ENCODE measurements at regions not wholly inside any gene's neighbourhood (a gene's known extent, or its start where the extent isn't known, plus 50 kb on each side); places are given as distances from the start of the nearest gene placed in this dataset.

DNA sequence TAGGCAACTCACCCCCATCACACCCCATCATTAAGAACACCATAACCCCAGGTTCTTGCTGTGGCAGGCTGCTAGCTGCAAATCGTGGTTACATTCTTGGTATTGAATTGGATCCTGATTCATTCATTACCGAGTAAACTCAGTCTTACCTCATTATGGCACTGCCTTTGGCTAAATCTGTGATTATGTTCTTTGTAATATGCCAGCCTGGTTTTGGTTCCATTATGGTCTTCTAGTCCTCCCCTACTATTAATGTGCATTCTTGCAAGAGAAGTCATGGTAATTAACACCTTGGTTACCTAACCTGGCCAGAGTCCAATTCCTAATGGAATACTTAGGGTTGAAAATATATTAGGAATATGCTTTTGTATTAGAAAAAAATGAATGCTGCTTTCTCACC is 258.9 kb upstream of the APCDD1 start:
- TF ChIP-seq CTCF (IDR thresholded peaks at IDR 0.05; ENCODE audit: insufficient read depth, low read length) (no peak), POLR2AphosphoS5 (IDR thresholded peaks at IDR 0.05; ENCODE audit: low read depth) (no peak)

Data from HL-60 (cell line).